T-helper 1 cell treated with Interleukin-12 subunit alpha and Interleukin-12 subunit beta and Interleukin-4 antibody, amounts not matched to agents 30 ng/mL and 1 ng/mL, for 36 hours (primary cell): ENCODE measurements at regions not wholly inside any gene's neighbourhood (a gene's known extent, or its start where the extent isn't known, plus 50 kb on each side); places are given as distances from the start of the nearest gene placed in this dataset.
"Not testable (repeated sequence)": the region's sequence is repeated elsewhere in the genome, so short reads cannot be mapped to it uniquely, and the experiment has no call there.

Source experiments
- intact Hi-C: fragments of 100-400 bp; cut with micrococcal nuclease; formaldehyde crosslinking; loops from one replicate; pipeline ENCODE4 v1.15.1; 2024

DNA sequence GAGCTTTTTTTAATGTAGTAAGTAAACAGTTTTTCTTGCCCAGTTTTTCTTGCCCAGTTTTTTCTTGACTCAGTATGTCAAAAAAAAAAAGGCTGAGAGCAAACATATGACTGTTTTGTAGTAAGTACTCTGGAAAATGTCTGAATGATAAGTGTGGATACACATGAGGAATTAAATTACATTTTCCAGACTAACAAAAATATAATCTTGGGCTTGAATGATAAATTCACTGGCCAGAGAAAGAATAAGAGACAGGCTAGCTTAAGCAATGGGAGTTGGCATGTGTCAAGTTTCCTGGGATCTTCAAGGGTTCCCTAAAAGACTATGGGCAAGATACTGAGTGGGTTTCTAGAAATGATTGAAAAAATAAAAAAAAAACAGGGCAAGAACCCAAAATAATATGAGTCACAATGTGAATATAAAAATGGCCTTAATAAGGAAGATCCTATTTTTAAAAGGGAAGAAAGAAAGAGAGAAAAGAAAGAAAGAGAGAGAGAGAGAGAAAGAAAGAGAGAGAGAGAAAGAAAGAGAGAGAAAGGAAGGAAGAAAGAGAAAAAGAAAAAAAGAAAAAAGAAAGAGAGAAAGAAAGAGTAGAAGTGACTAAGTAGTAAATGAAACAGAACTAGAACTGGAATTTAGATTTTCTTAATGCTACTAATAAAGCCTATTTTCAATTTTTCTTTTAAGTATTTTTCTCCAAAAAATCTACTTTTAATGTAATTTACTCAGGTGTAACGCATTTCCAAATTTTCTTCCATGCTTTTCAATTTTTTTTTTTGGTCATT is 60.2 kb downstream of the TFPI2 start:
- intact Hi-C loops, result no loop called here

DNA sequence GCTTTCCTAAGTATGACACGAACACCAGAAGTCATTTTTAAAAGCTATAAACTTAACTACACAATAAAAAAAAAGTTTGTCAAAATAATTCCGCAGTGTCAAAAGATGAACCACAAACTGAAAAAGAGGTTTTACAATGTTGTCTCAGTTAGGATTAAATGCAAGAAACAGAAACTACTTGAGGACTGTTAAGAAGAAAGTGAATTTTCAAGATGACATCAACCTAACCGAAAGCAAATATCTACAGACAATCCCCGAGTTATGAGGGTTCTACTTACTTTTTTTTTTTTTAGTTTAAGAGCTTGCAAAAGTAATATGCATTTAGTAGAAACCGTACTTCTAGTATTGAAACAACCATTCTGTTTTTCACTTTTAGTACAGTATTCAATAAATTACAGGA is 62.3 kb downstream of the TFPI2 start:
- intact Hi-C loops, result no loop called here

DNA sequence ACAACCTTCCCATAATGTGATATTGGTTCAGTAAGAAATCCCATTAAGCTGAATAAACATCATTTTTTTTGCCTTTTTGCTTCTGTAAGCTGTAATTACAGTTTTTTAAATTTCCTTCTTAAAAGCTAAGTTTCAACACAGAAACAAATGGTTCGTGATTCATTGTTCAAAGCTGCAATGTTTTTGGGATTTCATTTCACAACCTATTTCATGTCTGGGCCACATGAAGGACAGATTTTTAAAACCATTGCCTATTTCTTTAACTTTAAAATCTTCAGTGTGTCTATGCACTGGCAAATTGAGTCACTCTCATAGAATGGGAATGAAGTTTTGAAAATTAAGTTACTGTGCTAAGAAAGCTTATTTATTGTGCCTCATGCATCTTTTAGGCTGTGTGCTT is 66.9 kb downstream of the TFPI2 start:
- intact Hi-C loops, result no loop called here

DNA sequence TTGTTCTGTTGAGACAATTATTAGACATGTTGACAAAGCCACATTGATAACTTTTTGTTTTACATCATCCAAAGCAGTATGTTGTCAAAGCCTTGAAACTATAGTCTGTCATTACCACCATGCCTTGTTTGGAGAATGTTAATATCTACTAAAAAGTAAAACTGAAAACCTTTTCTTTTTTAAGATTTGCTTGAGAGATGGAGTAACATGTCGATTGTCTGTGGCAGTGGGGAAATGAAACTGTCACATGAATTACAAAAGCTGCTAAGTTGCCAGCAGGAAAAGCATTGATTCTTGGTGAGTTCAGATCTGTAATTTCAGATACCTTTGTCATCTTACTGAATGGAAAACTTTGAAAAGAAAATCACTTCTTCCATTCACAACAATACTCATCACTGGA is 69.1 kb downstream of the TFPI2 start:
- intact Hi-C loops, result no loop called here

DNA sequence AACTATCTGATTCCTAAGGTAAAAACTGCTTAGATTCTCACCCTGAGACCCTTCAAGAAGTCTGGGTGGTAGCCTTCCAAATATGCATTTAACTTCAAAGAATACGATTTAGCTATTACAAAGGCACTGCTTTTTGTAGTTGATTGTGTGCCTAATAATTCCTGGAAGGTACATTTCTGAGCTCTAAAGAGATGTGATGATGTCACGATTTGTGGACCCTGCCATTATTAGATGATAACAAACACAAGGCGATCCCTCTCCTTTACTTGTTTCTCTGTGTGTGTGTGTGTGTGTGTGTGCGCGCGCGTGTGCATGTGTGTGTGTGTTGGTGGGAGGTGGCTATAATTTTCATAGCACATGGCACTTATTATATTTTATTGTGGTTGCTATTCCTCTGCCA is 70.9 kb downstream of the TFPI2 start:
- intact Hi-C loops, result no loop called here

DNA sequence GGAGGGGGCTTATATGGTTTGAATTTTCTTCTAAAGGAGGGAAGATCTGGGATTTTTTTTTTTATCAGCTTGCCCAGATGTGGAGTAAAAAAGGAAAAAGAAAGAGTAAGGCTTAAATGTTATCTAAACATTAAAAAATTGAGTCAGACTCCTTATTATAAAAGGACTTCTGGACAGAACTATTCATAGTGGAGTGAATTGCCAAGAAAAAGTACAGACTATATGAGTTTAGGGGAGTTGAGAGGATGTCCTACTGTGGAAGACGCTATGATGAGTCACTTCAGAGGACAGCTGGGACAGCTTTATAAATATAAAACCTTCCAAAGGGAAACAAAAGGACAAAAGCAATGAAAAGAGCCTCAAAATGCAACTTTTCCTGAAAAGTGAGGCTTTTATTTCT is 73.0 kb downstream of the TFPI2 start:
- intact Hi-C loops, result no loop called here

DNA sequence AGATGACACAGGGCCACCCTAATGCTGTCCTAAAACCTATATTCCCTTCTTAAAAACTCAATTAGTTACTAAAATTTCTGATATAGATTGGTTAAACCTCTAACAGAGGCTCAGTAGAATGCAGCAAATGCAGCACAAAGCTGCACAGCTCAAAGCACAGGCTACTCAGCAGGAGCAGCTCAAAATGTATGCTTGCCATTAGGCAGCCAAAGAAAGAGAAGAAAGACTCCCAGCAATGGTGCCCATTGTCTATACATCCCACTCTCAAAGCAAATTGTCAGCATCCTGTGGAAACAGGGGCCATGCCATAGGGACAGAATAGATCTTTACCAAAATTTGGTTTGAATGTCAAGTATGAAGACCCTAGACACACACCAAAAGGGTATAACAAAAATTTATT is 73.5 kb downstream of the TFPI2 start:
- intact Hi-C loops, result no loop called here

DNA sequence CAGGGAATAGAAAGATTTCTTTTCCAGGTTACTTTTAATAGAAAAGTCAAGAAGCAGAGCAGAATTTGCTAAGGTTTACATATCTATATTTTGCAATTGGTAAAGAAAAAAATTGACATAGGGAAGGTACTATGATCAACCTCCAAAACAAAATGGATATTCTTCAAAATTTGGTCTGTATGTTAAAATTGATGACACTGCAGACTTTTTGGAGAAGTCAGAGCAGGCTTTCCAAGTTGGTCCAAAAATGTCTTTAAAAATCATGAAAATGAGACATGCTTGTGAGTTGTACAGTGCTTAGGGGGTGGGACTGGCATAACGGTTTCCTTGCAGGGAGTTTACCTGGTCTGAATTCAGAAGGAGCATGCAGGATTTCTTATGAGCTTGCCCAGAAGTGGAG is 77.0 kb downstream of the TFPI2 start:
- intact Hi-C loops, result no loop called here

DNA sequence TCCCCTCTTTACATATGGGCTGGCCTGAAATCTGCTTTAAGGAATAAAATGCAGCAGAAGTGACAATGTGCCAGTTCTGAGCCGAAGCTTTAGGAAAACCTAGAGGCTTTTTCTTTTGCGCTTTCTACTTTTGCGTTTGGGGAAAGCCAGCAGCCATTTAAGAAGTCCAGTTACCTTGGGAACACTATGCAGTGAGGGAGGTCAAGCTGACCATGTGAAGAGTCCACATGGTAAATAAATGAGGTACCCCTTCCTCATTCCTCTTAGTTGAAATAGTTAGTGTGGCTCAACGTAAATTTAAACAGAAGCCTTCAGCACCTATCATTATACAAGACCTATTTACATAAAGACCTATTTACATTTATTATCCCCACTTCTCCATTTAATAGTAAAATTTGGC is 78.5 kb downstream of the TFPI2 start:
- intact Hi-C loops, result no loop called here

DNA sequence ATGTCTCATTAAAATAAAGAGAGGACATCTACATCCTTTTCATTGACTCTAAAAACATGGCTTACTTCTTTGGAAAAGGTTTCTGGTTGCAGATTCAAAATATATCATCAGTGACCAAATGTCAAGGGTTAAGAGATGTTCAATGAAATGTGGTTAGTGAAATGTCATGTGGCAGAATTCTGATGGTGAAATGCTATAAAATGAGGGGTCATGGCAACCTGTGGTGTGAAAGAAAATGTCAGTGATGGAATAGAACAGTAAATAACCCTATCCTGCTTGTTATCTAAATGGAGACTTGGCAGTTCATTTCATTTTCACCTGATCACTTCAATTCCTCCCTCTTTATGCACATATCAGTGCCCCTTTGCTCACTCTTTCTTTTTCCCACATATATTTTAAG is 79.4 kb downstream of the TFPI2 start:
- intact Hi-C loops, result no loop called here

DNA sequence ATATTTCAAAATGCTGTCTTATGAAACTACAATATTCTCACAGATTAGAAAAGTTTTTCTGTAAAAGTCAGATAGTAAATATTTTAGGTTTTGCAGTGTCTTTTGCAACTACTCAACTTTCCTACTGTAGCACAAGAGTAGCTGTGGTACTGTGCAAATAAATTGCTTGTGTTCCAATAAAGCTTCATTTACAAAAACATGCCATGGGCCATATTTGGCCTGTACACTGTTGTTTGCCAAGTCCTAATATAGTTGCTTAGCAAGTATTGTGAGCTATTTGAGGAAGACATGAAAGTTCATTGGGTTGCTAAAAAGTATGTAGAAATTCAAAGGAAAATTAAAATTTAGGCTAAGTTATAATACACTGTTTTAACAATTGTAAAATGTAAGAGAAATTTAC is 80.0 kb downstream of the TFPI2 start:
- intact Hi-C loops, result no loop called here

DNA sequence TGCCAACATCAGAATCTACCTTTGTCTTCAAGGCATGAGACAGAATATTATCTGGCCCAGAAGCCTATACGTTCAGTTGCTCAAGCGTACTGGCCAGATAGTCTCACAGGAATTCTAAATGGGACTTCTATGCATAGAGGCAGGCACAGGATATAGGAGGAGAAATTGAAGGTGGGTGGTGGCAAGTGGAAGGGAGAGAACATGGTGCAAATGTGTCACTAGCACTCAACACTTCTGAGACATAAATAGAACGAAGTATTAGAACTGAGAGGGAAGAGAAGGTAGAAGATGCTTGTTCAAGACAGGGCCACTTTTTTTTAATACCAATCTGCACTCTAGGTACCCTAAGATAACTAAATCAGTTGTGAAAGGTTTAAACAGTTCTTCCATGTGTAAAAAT is 85.8 kb downstream of the TFPI2 start:
- intact Hi-C loops, result no loop called here

DNA sequence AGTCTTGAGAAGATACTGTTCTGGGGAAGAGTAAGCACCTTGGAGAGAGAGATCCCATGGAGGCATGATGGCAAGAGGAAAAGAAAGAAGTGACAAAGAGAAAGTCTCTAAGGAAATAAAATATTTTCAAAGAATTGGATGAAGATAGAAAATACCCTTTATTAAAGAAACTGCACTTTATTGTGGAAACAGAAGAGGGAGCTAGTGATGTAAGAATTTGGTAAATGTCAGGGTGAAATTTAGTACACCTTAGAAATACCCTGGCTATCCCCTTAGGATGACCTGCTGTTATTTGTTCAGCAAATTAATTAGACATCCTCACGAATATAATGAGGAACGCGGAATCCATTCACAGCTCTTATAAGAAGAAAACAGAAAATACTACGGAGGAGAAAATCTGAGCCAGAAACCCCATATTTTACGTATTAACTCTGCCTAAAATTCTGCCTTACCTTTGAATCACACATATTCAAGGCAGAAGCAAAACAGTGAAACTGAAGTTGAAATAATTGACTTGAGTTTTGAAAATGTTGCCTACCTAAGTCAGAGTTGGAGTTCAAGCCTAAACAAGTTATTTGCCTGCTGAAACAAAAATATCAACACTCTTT is 90.7 kb downstream of the TFPI2 start:
- intact Hi-C loops, result loop anchor here (1.0 to 5.0 kb wide), 3 partner anchors 287 to 595 kb away; no protein-coding TSS in a partner anchor

DNA sequence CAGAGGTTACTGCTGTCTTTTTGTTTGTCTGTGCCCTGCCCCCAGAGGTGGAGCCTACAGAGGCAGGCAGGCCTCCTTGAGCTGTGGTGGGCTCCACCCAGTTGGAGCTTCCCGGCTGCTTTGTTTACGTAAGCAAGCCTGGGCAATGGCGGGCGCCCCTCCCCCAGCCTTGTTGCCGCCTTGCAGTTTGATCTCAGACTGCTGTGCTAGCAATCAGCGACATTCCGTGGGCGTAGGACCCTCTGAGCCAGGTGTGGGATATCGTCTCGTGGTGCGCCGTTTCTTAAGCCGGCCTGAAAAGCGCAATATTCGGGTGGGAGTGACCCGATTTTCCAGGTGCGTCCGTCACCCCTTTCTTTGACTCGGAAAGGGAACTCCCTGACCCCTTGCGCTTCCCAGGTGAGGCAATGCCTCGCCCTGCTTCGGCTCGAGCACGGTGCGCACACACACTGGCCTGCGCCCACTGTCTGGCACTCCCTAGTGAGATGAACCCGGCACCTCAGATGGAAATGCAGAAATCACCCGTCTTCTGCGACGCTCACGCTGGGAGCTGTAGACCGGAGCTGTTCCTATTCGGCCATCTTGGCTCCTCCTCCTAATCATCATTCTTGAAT is 97.4 kb downstream of the TFPI2 start:
- intact Hi-C loops, result not testable (repeated sequence)

DNA sequence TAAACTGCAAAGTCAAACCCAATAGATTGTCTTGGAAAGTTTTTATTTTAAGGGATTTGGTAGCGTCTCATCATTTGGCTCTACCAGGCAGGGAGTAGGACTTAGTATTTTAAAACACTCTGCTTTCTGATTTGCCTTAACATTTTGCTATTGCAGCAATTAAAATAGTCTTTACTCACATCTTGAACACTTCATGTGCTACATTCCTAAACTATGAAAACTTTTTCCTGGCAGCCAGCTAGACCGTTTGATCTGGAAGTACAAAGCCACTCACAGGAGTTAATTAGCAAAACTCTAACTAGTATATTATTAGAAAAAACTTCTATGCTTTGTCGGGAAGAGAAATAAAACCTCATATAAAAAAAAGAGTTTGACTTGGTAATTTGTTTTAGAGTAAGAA is 111.4 kb downstream of the TFPI2 start:
- intact Hi-C loops, result no loop called here

DNA sequence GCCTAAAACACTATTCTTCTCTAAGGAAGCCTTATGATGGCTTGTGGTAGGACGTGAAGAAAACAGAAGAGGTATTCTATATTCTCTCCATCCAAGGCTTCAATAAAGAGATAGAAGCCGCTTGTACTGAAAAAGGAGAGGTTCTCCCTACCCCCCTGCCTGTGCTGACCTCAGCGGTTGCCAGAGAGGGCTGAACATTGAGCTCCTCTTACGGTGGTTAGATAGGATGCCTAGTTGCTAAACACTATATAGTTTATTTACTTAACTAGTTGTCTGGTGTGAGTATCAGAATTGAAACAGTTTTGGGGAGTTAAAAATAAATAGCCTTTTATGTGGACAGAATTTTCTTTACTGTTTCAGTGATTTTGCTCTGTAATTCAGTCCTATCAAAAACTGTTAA is 112.2 kb downstream of the TFPI2 start:
- intact Hi-C loops, result no loop called here

DNA sequence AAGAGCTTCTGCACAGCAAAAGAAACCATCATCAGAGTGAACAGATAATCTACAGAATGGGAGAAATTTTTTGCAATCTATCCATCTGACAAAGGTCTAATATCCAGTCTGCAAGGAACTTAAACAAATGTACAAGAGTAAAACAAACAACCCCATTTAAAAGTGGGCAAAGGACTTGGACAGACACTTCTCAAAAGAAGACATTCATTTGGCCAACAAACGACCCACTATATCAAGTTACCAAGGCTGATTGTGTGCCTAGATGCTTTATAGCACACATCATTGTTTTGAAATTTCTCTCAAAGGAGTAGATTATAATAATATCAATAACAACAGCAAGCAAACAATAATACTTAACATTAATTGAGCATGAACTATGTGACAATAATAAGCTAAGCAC is 117.1 kb downstream of the TFPI2 start:
- intact Hi-C loops, result no loop called here

DNA sequence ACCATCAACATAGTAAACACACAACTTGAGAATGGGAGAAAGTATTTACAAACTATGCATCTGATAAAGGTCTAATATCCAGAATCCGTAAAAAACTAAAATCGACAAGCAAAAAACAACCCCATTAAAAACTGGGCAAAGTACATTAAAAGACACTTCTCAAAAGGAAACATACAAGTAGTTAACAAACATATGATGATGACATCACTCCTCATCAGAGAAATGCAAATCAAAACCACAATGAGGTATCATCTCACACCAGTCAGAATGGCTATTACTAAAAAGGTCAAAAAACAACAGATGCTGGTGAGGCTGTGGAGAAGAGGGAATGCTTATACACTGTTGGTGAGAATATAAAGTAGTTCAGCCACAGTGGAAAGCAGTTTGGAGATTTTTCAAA is 125.1 kb downstream of the TFPI2 start:
- intact Hi-C loops, result no loop called here

DNA sequence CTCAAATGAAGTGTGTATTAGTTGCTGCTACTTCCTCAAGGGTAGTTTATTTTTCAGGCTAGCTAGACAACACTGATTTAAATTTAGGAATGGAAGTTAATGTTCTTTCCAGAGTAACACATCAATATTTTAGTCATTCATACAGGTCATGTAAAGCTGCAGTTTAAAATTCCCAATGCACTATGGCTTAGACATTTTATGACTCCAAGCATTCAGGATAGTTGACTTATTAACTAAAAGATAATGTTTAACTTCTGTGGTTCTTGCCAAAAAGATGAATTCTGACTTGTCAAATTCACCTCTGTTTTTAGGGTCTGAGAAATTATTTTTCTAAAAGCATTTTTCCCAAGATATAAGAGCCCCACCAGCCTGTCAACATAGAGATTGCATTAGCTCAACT is 131.9 kb downstream of the TFPI2 start:
- intact Hi-C loops, result no loop called here

DNA sequence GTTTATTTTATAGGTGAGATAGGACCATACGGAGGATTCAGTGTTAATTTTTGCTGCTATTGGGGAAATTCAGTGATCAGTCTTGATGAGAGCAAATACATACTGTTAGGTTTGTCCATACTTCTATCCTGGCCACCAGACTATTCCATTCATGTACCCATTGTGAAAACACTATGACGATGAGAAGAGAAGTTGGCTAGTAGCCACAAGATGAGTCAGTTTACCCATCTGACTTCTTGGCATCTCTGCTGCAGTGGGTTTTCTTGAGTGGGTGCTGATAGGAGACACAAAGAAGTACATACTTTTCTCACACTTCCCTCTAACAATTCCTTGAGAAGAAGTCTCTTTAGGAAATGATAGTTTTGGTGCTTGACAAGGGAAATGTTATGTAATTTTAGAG is 133.1 kb downstream of the TFPI2 start:
- intact Hi-C loops, result no loop called here

DNA sequence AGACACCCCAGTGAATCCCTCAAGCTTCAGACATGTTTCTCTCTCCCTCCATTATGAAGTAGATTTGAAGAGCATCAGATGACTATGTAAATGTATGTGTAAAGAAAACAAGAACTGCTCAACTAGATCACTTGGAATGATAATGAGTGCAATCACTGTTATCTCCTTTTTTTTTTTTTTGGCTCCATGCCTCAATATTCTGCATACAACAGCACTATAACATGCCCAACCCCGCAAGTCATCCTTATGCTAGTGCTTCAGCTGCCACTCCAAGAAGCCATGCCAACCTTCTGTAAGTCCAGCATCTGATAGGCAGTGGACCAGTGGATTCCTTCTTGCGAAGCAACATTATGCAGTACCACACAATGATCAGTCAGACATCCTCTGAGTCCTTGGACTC is 133.7 kb downstream of the TFPI2 start:
- intact Hi-C loops, result no loop called here

DNA sequence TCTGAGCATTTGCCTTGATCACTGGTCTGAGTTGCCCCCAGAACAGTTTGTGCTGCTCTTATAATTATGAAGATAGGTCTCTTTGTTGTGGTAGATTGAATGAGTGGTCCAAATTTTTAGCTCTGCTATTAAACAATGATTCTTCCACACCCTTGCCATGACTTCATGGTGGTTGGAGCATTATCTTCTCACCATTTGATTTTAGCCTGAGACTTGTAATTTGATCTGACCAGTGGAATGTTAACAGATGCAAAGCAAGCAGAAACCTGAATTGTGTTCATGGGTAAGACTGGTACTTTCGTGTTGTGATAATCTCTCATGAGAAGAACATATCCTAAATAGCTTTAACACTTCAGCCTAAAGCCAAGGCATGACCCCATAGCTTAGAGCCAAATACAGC is 139.1 kb downstream of the TFPI2 start:
- intact Hi-C loops, result no loop called here

DNA sequence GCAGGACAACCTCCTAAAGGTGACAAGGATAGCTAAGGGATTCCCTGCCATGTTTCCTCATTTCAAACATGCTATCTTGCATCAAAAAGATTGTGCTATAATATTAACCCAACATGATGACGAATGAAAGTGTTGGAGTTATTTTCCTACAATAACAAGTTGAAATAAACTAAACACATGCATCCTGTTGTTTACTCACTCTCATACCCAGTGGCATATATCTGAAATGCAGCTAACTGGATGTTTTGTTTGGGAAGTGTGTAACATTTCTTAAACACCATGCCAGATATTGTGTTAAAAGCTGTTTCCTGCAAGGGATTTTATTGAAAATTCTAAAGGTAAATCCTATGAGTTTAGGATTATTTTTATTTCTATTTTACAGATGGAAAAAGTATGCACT is 139.6 kb downstream of the TFPI2 start:
- intact Hi-C loops, result no loop called here
